Right lobe of liver (tissue), 6 donors: ENCODE measurements at regions not wholly inside any gene's neighbourhood (a gene's known extent, or its start where the extent isn't known, plus 50 kb on each side); places are given as distances from the start of the nearest gene placed in this dataset.
A peak's percentile ranks its signal among the peaks of the same experiment; 100 is the strongest.

Source experiments
- ATAC-seq, 4 donors: fragments of 200-7000 bp; cut with Tn5 transposase; one replicate each; pipeline ENCODE4 v1.9.1; 2020; ENCODE audit warnings: mild to moderate bottlenecking in 4 of 4, moderate library complexity in 4 of 4
- DNase-seq, 3 donors: peaks; one replicate each; pipeline ENCODE4 v3.0.0-alpha.2; 2020
- H3K27ac ChIP-seq, 3 donors: fragments of 200-600 bp; one replicate each; pipeline ENCODE4 v1.8.0; 2022
- H3K27me3 ChIP-seq, 2 donors: fragments of 200-600 bp; one replicate each; pipeline ENCODE4 v1.8.0; 2022
- H3K36me3 ChIP-seq, 4 donors: fragments of 200-600 bp; sonication (generic) in 1 of 4; one replicate each; pipeline versions ENCODE4 v1.5.1 to v1.8.0; 2017 to 2022; ENCODE audit warnings: control low read depth in 1 of 4
- H3K4me1 ChIP-seq, 4 donors: fragments of 200-600 bp; sonication (generic) in 1 of 4; one replicate each; pipeline versions ENCODE4 v1.5.1 to v1.8.0; 2017 to 2022; ENCODE audit warnings: control low read depth in 1 of 4
- H3K4me3 ChIP-seq, 3 donors: fragments of 200-600 bp; one replicate each; pipeline ENCODE4 v1.8.0; 2022
- H3K9me3 ChIP-seq, 4 donors: fragments of 200-600 bp; sonication (generic) in 1 of 4; one replicate each; pipeline versions ENCODE4 v1.5.1 to v1.8.0; 2017 to 2022; ENCODE audit warnings: control low read depth in 1 of 4
- CTCF ChIP-seq, 4 donors: fragments of 200-600 bp in 3 of 4; fragments of 450-650 bp in 1 of 4; IDR thresholded peaks; one replicate each; pipeline versions ENCODE4 v1.5.1 to v1.8.0; 2016 to 2022; ENCODE audit warnings: antibody characterized with exemption in 4 of 4, mild to moderate bottlenecking in 2 of 4
- POLR2A ChIP-seq: fragments of 450-650 bp; IDR thresholded peaks from one replicate; pipeline ENCODE4 v1.6.1; 2017; ENCODE audit warnings: antibody characterized with exemption, mild to moderate bottlenecking
- WGBS: methylation state at CpG from one replicate; pipeline ENCODE4 v1.1.6; 2018; ENCODE audit warnings: low coverage, low lambda C conversion rate; ENCODE audit not compliant: insufficient coverage; ENCODE audit errors: missing lambda C conversion rate; 5-methylcytosine and 5-hydroxymethylcytosine counted together
- intact Hi-C, 2 donors: fragments of 100-400 bp; cut with DNase I; formaldehyde crosslinking; loops; one replicate each; pipeline versions ENCODE4 v1.11.2 to v1.14.1; 2022
- donor health status: DM: no; HTN: yes; CAD: no.
- donor health status: DM: no; HTN: no; CAD: no.
- donor health status: DM: no; HTN: no; CAD: no.
- donor health status: DM: no; HTN: yes; CAD: no.
- donor health status: DM: no; HTN: yes; CAD: no.

DNA sequence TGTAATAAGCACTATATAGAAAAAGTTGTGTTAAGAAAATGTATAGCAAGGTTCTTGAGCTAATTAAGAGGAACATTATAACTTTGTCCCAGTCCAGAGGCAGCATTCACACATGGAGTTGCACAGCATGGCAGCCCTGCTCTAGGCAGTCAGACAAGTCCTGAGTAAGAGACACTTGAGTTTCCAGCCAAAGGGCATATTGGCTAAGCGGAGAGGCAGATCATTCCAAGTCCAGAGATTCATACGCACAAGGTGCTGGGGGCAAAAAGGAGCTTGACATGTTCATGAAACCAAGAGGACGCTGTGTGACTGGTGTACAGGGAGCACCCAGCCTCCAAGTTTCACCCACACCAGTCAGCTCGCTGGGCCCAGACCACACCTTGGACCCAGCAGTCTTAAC lies 232.6 kb upstream of the IPO5 start:
- ATAC-seq = no peak
- Histone ChIP-seq H3K4me1 (no peaks in the 10 kb centered on the region), H3K27me3 (no peaks in the 10 kb centered on the region), H3K9me3 (no peaks in the 10 kb centered on the region), H3K27ac (no peak overlapping the region), H3K4me3 (no peak overlapping the region), H3K36me3 (no peaks in the 10 kb centered on the region)
- intact Hi-C loops = no loop called here
- no peak for TF ChIP-seq CTCF (IDR thresholded peaks at IDR 0.05)
- TF ChIP-seq POLR2A = no peak
- no peak for DNase-seq
- WGBS = 81% methylated on average over 3 of the region's 4 CpGs

GRCh38 chr13:97723655-97724054 lies 229.8 kb upstream of the IPO5 start:
- intact Hi-C loops = no loop called here
- H3K4me3 ChIP-seq = no peak overlapping the region
- DNase-seq = no peak
- H3K27me3 ChIP-seq = no peaks in the 10 kb centered on the region
- H3K9me3 ChIP-seq = no peaks in the 10 kb centered on the region
- WGBS = 80% methylated on average over 2 of the region's 4 CpGs
- no peak overlapping the region for H3K27ac ChIP-seq
- no peak for ATAC-seq
- peaks cover 0 to 14% (median 0%) of the 10 kb centered on the region in 4 donors for H3K4me1 ChIP-seq
- TF ChIP-seq POLR2A (no peak), CTCF (IDR thresholded peaks at IDR 0.05) (no peak)
- H3K36me3 ChIP-seq = no peaks in the 10 kb centered on the region

- Histone ChIP-seq H3K27ac (no peak overlapping the region), H3K4me1 (peaks cover 0 to 14% (median 0%) of the 10 kb centered on the region in 4 donors), H3K9me3 (no peaks in the 10 kb centered on the region), H3K36me3 (no peaks in the 10 kb centered on the region), H3K4me3 (no peak overlapping the region), H3K27me3 (no peaks in the 10 kb centered on the region)
- DNase-seq (no peak), ATAC-seq (no peak)
- intact Hi-C loops = no loop called here
- no peak for TF ChIP-seq CTCF (IDR thresholded peaks at IDR 0.05)
- TF ChIP-seq POLR2A = no peak
- 86% methylated on average over 2 of the region's 2 CpGs for WGBS
Measured at GRCh38 chr13:97724450-97724849, 229.0 kb upstream of the IPO5 start.

GRCh38 chr13:97726664-97727280 lies 226.7 kb upstream of the IPO5 start:
- 55% methylated on average over 4 of the region's 4 CpGs for WGBS
- Histone ChIP-seq H3K4me1 (peaks cover 0 to 14% (median 0%) of the 10 kb centered on the region in 4 donors), H3K27me3 (no peaks in the 10 kb centered on the region), H3K27ac (no peak overlapping the region), H3K4me3 (no peak overlapping the region), H3K36me3 (no peaks in the 10 kb centered on the region), H3K9me3 (no peaks in the 10 kb centered on the region)
- DNase-seq = no peak
- ATAC-seq = peak; percentile 74 to 92 (median 88)
- intact Hi-C loops = no loop called here
- TF ChIP-seq CTCF (IDR thresholded peaks at IDR 0.05) (no peak), POLR2A (no peak)

DNA sequence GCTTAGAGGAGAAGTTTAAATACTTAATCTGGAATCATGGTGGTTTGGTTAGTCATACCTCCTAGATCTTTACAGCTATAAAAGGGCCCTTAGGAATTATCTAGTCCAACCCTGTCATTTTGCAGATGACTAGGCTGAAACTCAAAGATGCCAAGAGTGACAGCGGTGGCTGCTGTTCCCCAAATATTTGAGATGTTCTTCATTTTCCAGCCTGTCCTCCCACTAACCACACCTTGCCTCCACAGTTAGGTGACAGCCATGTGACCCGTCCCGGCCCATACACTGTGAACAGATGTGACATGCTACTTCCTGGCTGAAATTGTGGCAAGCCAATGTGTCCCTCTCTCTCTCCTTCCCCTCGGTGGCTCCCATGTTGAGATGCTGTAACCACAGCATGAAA lies 225.5 kb upstream of the IPO5 start:
- 86% methylated on average over 4 of the region's 4 CpGs for WGBS
- Histone ChIP-seq H3K9me3 (no peaks in the 10 kb centered on the region), H3K36me3 (no peaks in the 10 kb centered on the region), H3K4me1 (peaks cover 0 to 14% (median 0%) of the 10 kb centered on the region in 4 donors), H3K4me3 (no peak overlapping the region), H3K27ac (no peak overlapping the region), H3K27me3 (no peaks in the 10 kb centered on the region)
- TF ChIP-seq POLR2A = no peak
- no peak for TF ChIP-seq CTCF (IDR thresholded peaks at IDR 0.05)
- intact Hi-C loops = no loop called here
- ATAC-seq (no peak), DNase-seq (no peak)
